GM12892 (cell line): ENCODE measurements at regions not wholly inside any gene's neighbourhood (a gene's known extent, or its start where the extent isn't known, plus 50 kb on each side); places are given as distances from the start of the nearest gene placed in this dataset.

ENCODE experiments used
- POLR2A ChIP-seq: IDR thresholded peaks from 2 replicates; pipeline ENCODE4 v1.6.1; 2011; ENCODE audit warnings: low read depth, low read length, control low read depth
- POLR2AphosphoS5 ChIP-seq: IDR thresholded peaks from 2 replicates; pipeline ENCODE4 v1.6.1; 2011; ENCODE audit warnings: low read depth, low read length, control low read depth

DNA sequence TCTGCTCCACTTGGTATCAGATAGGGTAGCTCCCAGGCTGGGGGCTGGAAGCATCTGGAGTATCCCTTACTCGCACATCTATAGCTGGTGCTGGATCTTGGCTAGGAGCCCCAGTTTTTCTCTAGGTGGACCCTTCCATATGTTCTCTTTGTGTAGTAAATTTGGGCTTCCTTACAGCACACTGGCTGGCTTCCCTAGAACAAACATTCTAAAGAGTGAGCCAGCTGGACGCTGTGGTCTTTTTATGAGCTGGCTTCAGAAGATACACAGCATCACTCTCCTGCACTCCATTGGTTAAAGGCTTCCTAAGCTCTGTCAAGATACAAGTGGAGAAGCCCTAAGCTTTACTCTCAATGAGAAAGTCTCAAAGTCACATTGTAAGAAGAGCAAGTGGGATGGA is 322.1 kb downstream of the WDR72 start:
- TF ChIP-seq POLR2A (no peak), POLR2AphosphoS5 (no peak)
